Dendritic cell treated with granulocyte-macrophage colony-stimulating factor and Interleukin-4, amounts not matched to agents 40 ng/mL and 50 ng/mL, for 4 days (primary cell): ENCODE measurements at regions not wholly inside any gene's neighbourhood (a gene's known extent, or its start where the extent isn't known, plus 50 kb on each side); places are given as distances from the start of the nearest gene placed in this dataset.
"Not testable (repeated sequence)": the region's sequence is repeated elsewhere in the genome, so short reads cannot be mapped to it uniquely, and the experiment has no call there.

Experiments
- H3K27ac Mint-ChIP-seq: one replicate; pipeline ENCODE4 v1.8.0; 2022; ENCODE audit warnings: mild to moderate bottlenecking, mixed read lengths
- H3K27me3 Mint-ChIP-seq: one replicate; pipeline ENCODE4 v1.8.0; 2022; ENCODE audit warnings: mild to moderate bottlenecking, mixed read lengths
- H3K36me3 Mint-ChIP-seq: one replicate; pipeline ENCODE4 v1.8.0; 2022; ENCODE audit warnings: low read depth, mixed read lengths
- H3K4me1 Mint-ChIP-seq: one replicate; pipeline ENCODE4 v1.8.0; 2022; ENCODE audit warnings: low read depth, mixed read lengths
- H3K4me3 Mint-ChIP-seq: one replicate; pipeline ENCODE4 v1.8.0; 2022; ENCODE audit warnings: mild to moderate bottlenecking, moderate library complexity, mixed read lengths
- H3K9me3 Mint-ChIP-seq: one replicate; pipeline ENCODE4 v1.8.0; 2022; ENCODE audit warnings: mixed read lengths
- intact Hi-C: fragments of 100-400 bp; cut with micrococcal nuclease; formaldehyde crosslinking; loops from one replicate; pipeline ENCODE4 v1.15.0; 2022

- no peak overlapping the region for H3K4me3 Mint-ChIP-seq
- peaks cover 28% of the 10 kb centered on the region for H3K9me3 Mint-ChIP-seq
- H3K27me3 Mint-ChIP-seq: no peaks in the 10 kb centered on the region
- H3K4me1 Mint-ChIP-seq: no peaks in the 10 kb centered on the region
- H3K36me3 Mint-ChIP-seq: no peaks in the 10 kb centered on the region
- intact Hi-C loops: no loop called here
- no peak overlapping the region for H3K27ac Mint-ChIP-seq
Measured at GRCh38 chr12:78376257-78376656, 488.3 kb upstream of the SYT1 start.

GRCh38 chr12:78379065-78379464 is 485.5 kb upstream of the SYT1 start:
- intact Hi-C loops: not testable (repeated sequence)

GRCh38 chr12:78383414-78383813 is 481.2 kb upstream of the SYT1 start:
- no peaks in the 10 kb centered on the region for H3K4me1 Mint-ChIP-seq
- peaks cover 31% of the 10 kb centered on the region for H3K9me3 Mint-ChIP-seq
- intact Hi-C loops: no loop called here
- no peak overlapping the region for H3K4me3 Mint-ChIP-seq
- H3K27me3 Mint-ChIP-seq: no peaks in the 10 kb centered on the region
- H3K36me3 Mint-ChIP-seq: no peaks in the 10 kb centered on the region
- H3K27ac Mint-ChIP-seq: no peak overlapping the region

More at GRCh38 chr12:78379065-78379464, 485.5 kb upstream of the SYT1 start:
- H3K27me3 Mint-ChIP-seq, H3K36me3 Mint-ChIP-seq, H3K4me3 Mint-ChIP-seq, H3K27ac Mint-ChIP-seq, H3K4me1 Mint-ChIP-seq: not testable (repeated sequence)
- peaks cover 30% of the 10 kb centered on the region for H3K9me3 Mint-ChIP-seq

- H3K27ac Mint-ChIP-seq: no peak overlapping the region
- no peaks in the 10 kb centered on the region for H3K27me3 Mint-ChIP-seq
- H3K4me3 Mint-ChIP-seq: no peak overlapping the region
- H3K9me3 Mint-ChIP-seq: peaks cover 19% of the 10 kb centered on the region
- no peaks in the 10 kb centered on the region for H3K36me3 Mint-ChIP-seq
- intact Hi-C loops: no loop called here
- H3K4me1 Mint-ChIP-seq: no peaks in the 10 kb centered on the region
Measured at GRCh38 chr12:78384541-78384940, 480.0 kb upstream of the SYT1 start.

- no peak overlapping the region for H3K27ac Mint-ChIP-seq
- H3K9me3 Mint-ChIP-seq: peaks cover 13% of the 10 kb centered on the region
- no peaks in the 10 kb centered on the region for H3K36me3 Mint-ChIP-seq
- intact Hi-C loops: no loop called here
- no peak overlapping the region for H3K4me3 Mint-ChIP-seq
- no peaks in the 10 kb centered on the region for H3K27me3 Mint-ChIP-seq
- no peaks in the 10 kb centered on the region for H3K4me1 Mint-ChIP-seq
Measured at GRCh38 chr12:78385541-78385940, 479.0 kb upstream of the SYT1 start.

- intact Hi-C loops: no loop called here
- Mint-ChIP-seq H3K4me3 (no peak overlapping the region), H3K9me3 (peaks cover 13% of the 10 kb centered on the region), H3K27me3 (no peaks in the 10 kb centered on the region), H3K4me1 (no peaks in the 10 kb centered on the region), H3K27ac (no peak overlapping the region), H3K36me3 (no peaks in the 10 kb centered on the region)
Measured at GRCh38 chr12:78386871-78387270, 477.7 kb upstream of the SYT1 start.

- H3K4me3 Mint-ChIP-seq: no peak overlapping the region
- H3K27me3 Mint-ChIP-seq: no peaks in the 10 kb centered on the region
- H3K9me3 Mint-ChIP-seq: peaks cover 13% of the 10 kb centered on the region
- H3K27ac Mint-ChIP-seq: no peak overlapping the region
- intact Hi-C loops: no loop called here
- no peaks in the 10 kb centered on the region for H3K36me3 Mint-ChIP-seq
- H3K4me1 Mint-ChIP-seq: no peaks in the 10 kb centered on the region
Measured at GRCh38 chr12:78387721-78388120, 476.9 kb upstream of the SYT1 start.

GRCh38 chr12:78388461-78388860 is 476.1 kb upstream of the SYT1 start:
- no peaks in the 10 kb centered on the region for H3K4me1 Mint-ChIP-seq
- peaks cover 10% of the 10 kb centered on the region for H3K9me3 Mint-ChIP-seq
- H3K4me3 Mint-ChIP-seq: no peak overlapping the region
- intact Hi-C loops: no loop called here
- no peak overlapping the region for H3K27ac Mint-ChIP-seq
- H3K36me3 Mint-ChIP-seq: no peaks in the 10 kb centered on the region
- H3K27me3 Mint-ChIP-seq: no peaks in the 10 kb centered on the region

GRCh38 chr12:78390920-78391319 is 473.7 kb upstream of the SYT1 start:
- Mint-ChIP-seq H3K9me3 (no peaks in the 10 kb centered on the region), H3K4me3 (no peak overlapping the region), H3K27ac (no peak overlapping the region), H3K36me3 (no peaks in the 10 kb centered on the region), H3K27me3 (no peaks in the 10 kb centered on the region), H3K4me1 (peaks cover 6% of the 10 kb centered on the region)
- intact Hi-C loops: loop anchor here (5.0 kb wide), 1 partner anchor 181 kb away; no protein-coding TSS in a partner anchor

- Mint-ChIP-seq H3K36me3 (no peaks in the 10 kb centered on the region), H3K4me3 (no peak overlapping the region), H3K4me1 (peaks cover 6% of the 10 kb centered on the region), H3K9me3 (no peaks in the 10 kb centered on the region), H3K27ac (no peak overlapping the region), H3K27me3 (no peaks in the 10 kb centered on the region)
- intact Hi-C loops: loop anchor here (2.0 to 5.0 kb wide), 2 partner anchors 179 to 782 kb away; no protein-coding TSS in a partner anchor
Measured at GRCh38 chr12:78392918-78393317, 471.7 kb upstream of the SYT1 start.

GRCh38 chr12:78395961-78396360 is 468.6 kb upstream of the SYT1 start:
- Mint-ChIP-seq H3K27ac (no peak overlapping the region), H3K27me3 (no peaks in the 10 kb centered on the region), H3K4me1 (peaks cover 6% of the 10 kb centered on the region), H3K36me3 (no peaks in the 10 kb centered on the region), H3K4me3 (no peak overlapping the region), H3K9me3 (no peaks in the 10 kb centered on the region)
- intact Hi-C loops: no loop called here

- Mint-ChIP-seq H3K4me3 (no peak overlapping the region), H3K9me3 (no peaks in the 10 kb centered on the region), H3K27ac (no peak overlapping the region), H3K4me1 (peaks cover 6% of the 10 kb centered on the region), H3K27me3 (no peaks in the 10 kb centered on the region), H3K36me3 (no peaks in the 10 kb centered on the region)
- intact Hi-C loops: no loop called here
Measured at GRCh38 chr12:78396538-78396937, 468.0 kb upstream of the SYT1 start.

GRCh38 chr12:78398750-78399149 is 465.8 kb upstream of the SYT1 start:
- Mint-ChIP-seq H3K4me3 (no peak overlapping the region), H3K9me3 (no peaks in the 10 kb centered on the region), H3K27me3 (no peaks in the 10 kb centered on the region), H3K36me3 (no peaks in the 10 kb centered on the region), H3K27ac (no peak overlapping the region), H3K4me1 (peaks cover 6% of the 10 kb centered on the region)
- intact Hi-C loops: no loop called here

GRCh38 chr12:78402366-78403134 is 462.0 kb upstream of the SYT1 start:
- Mint-ChIP-seq H3K27ac (no peak overlapping the region), H3K36me3 (no peaks in the 10 kb centered on the region), H3K27me3 (no peaks in the 10 kb centered on the region), H3K4me1 (peaks cover 6% of the 10 kb centered on the region), H3K9me3 (no peaks in the 10 kb centered on the region), H3K4me3 (no peak overlapping the region)
- intact Hi-C loops: no loop called here

GRCh38 chr12:78403136-78403535 is 461.4 kb upstream of the SYT1 start:
- H3K4me3 Mint-ChIP-seq: no peak overlapping the region
- no peak overlapping the region for H3K27ac Mint-ChIP-seq
- no peaks in the 10 kb centered on the region for H3K36me3 Mint-ChIP-seq
- peaks cover 6% of the 10 kb centered on the region for H3K4me1 Mint-ChIP-seq
- no peaks in the 10 kb centered on the region for H3K9me3 Mint-ChIP-seq
- intact Hi-C loops: no loop called here
- H3K27me3 Mint-ChIP-seq: no peaks in the 10 kb centered on the region
